ENCODE measurements at regions not wholly inside any gene's neighbourhood (a gene's known extent, or its start where the extent isn't known, plus 50 kb on each side); places are given as distances from the start of the nearest gene placed in this dataset.

DNA sequence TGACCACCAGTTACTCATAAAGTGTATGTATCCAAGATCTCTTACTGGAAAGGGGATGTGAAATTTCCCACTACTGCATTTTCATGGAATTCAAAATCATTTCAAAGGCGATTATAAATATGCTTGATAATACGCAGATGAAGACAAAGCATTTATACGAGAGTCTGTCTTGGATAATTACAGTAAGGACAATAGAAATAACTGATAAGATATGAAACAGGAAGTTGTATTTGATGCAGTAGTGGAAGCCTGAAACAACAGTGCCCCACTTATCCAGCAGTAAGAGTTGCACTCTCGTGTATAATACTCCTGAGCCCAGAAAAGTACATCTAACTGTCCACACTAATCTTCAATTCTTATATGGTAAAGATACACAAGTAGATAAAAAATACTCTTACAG, 188.7 kb upstream of the POU5F2 start:
- Histone ChIP-seq H2BK120ac (ENCODE audit: low read depth, low read length) (no peak overlapping the region), H3K27me3 (ENCODE audit: control insufficient read depth in 3 of 3, insufficient read depth in 3 of 3, low read depth in 1 of 3, low read length in 3 of 3) (no peaks in the 10 kb centered on the region), H3K79me1 (ENCODE audit: low read depth, low read length) (no peaks in the 10 kb centered on the region), H3K23ac (ENCODE audit: low read depth, low read length, poor library complexity) (no peak overlapping the region), H2BK15ac (ENCODE audit: low read length) (no peak overlapping the region), H2BK12ac (ENCODE audit: low read length) (no peak overlapping the region), H3K4me2 (ENCODE audit: insufficient read depth, low read length, poor library complexity, severe bottlenecking) (no peak overlapping the region), H3K9ac (ENCODE audit: low read depth, low read length, poor library complexity) (no peak overlapping the region), H4K91ac (ENCODE audit: low read depth, low read length, poor library complexity) (no peak overlapping the region), H3K4me1 (ENCODE audit: control insufficient read depth in 2 of 2, insufficient read depth in 1 of 2, low read depth in 1 of 2, low read length in 2 of 2) (no peaks in the 10 kb centered on the region), H3K4ac (ENCODE audit: low read length) (no peak overlapping the region), H2AFZ (ENCODE audit: low read length) (no peak overlapping the region), H3K18ac (ENCODE audit: low read length) (no peak overlapping the region), H3K9me3 (replicated peaks in 1 of 2; ENCODE audit: control insufficient read depth in 2 of 2, insufficient read depth in 1 of 2, low read depth in 1 of 2, low read length in 2 of 2) (no peaks in the 10 kb centered on the region), H3K27ac (replicated peaks; ENCODE audit: low read length) (no peak overlapping the region), H3K14ac (ENCODE audit: low read length) (no peak overlapping the region), H3K36me3 (replicated peaks in 1 of 2; ENCODE audit: control insufficient read depth in 2 of 2, insufficient read depth in 2 of 2, low read length in 2 of 2) (no peaks in the 10 kb centered on the region), H2BK5ac (ENCODE audit: low read length) (no peak overlapping the region), H2AK5ac (ENCODE audit: low read depth, low read length) (no peak overlapping the region), H4K8ac (ENCODE audit: low read depth, low read length) (no peak overlapping the region), H3K4me3 (ENCODE audit: low read length in 2 of 2) (no peak overlapping the region)
- WGBS, 2 donors (ENCODE audit: extremely low coverage in 2 of 2, insufficient read length in 2 of 2, insufficient replicate concordance in 1 of 2): no CpG with 5 or more reads among the region's 4 CpGs
- no peak for DNase-seq (ENCODE audit: low spot score)

DNA sequence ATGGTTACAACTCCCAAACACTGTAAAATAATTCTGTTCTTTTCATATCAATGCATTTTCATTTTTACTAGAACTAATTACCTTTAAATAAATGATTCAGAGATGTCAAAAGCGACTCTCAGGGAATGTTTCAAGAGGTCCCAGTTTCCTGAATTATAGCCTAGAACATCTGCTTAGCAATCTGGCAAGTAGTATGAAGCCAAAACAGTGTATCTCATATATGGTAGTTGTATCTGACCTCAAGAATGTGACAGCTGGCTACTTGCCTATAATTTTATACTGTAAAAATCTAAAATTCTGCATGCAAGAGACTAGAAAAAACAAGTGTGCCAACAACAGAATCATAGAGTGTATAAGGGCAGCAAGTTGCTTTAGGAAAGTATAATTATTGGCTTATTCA, 187.7 kb upstream of the POU5F2 start:
- Histone ChIP-seq H3K9ac (ENCODE audit: low read depth, low read length, poor library complexity) (no peak overlapping the region), H3K4me3 (ENCODE audit: low read length in 2 of 2) (no peak overlapping the region), H2BK5ac (ENCODE audit: low read length) (no peak overlapping the region), H2AK5ac (ENCODE audit: low read depth, low read length) (no peak overlapping the region), H3K23ac (ENCODE audit: low read depth, low read length, poor library complexity) (no peak overlapping the region), H3K4me2 (ENCODE audit: insufficient read depth, low read length, poor library complexity, severe bottlenecking) (no peak overlapping the region), H4K91ac (ENCODE audit: low read depth, low read length, poor library complexity) (no peak overlapping the region), H3K36me3 (replicated peaks in 1 of 2; ENCODE audit: control insufficient read depth in 2 of 2, insufficient read depth in 2 of 2, low read length in 2 of 2) (no peaks in the 10 kb centered on the region), H3K14ac (ENCODE audit: low read length) (no peak overlapping the region), H2BK15ac (ENCODE audit: low read length) (no peak overlapping the region), H3K79me1 (ENCODE audit: low read depth, low read length) (no peaks in the 10 kb centered on the region), H3K9me3 (replicated peaks in 1 of 2; ENCODE audit: control insufficient read depth in 2 of 2, insufficient read depth in 1 of 2, low read depth in 1 of 2, low read length in 2 of 2) (no peaks in the 10 kb centered on the region), H2BK120ac (ENCODE audit: low read depth, low read length) (no peak overlapping the region), H3K18ac (ENCODE audit: low read length) (no peak overlapping the region), H2BK12ac (ENCODE audit: low read length) (no peak overlapping the region), H3K27ac (replicated peaks; ENCODE audit: low read length) (no peak overlapping the region), H3K27me3 (ENCODE audit: control insufficient read depth in 3 of 3, insufficient read depth in 3 of 3, low read depth in 1 of 3, low read length in 3 of 3) (no peaks in the 10 kb centered on the region), H2AFZ (ENCODE audit: low read length) (no peak overlapping the region), H3K4me1 (ENCODE audit: control insufficient read depth in 2 of 2, insufficient read depth in 1 of 2, low read depth in 1 of 2, low read length in 2 of 2) (no peaks in the 10 kb centered on the region), H4K8ac (ENCODE audit: low read depth, low read length) (no peak overlapping the region), H3K4ac (ENCODE audit: low read length) (no peak overlapping the region)
- DNase-seq (ENCODE audit: low spot score): no peak
- WGBS, 2 donors (ENCODE audit: extremely low coverage in 2 of 2, insufficient read length in 2 of 2, insufficient replicate concordance in 1 of 2): no CpG with 5 or more reads among the region's 1 CpG

DNA sequence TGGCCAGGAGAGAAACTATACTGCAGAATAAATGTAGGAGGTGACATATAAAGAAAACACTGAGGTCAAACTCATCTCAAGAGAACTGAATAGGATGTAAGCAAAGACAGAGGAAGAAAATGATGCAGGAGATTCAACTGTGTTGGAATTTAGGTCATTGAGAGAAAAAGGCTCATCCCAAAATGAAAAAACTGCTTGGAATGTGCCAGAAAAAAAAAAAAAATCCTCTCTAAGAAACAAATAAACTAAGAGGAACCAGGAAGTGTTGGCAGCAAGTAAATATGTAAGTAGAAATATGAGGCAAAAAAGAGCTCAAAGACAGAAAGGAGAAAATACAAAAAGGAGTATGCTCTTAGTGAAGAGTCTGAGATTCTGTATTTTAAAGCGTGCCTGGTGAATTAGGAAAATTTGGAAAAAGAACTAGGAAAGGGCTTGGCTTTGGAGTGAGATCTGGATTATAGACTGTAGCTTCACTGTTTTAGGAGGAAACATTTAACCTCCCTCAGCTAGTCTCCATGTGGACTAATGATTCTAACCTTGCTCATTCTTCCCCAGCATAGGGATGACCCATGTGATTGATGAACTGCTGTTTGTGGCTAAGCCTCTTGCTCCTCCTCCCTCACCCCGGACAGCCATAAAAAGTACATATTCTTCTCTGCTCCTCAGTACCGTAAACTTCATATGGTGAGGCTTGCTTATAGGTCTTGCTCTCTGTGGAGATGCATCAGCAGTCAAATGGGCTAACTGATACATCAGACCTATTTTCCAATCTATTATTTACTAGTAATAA, 185.6 kb upstream of the POU5F2 start:
- Histone ChIP-seq H3K36me3 (replicated peaks in 1 of 2; ENCODE audit: control insufficient read depth in 2 of 2, insufficient read depth in 2 of 2, low read length in 2 of 2) (no peaks in the 10 kb centered on the region), H3K27ac (replicated peaks; ENCODE audit: low read length) (no peak overlapping the region), H3K14ac (ENCODE audit: low read length) (no peak overlapping the region), H3K9me3 (replicated peaks in 1 of 2; ENCODE audit: control insufficient read depth in 2 of 2, insufficient read depth in 1 of 2, low read depth in 1 of 2, low read length in 2 of 2) (no peaks in the 10 kb centered on the region), H3K79me1 (ENCODE audit: low read depth, low read length) (no peaks in the 10 kb centered on the region), H2BK12ac (ENCODE audit: low read length) (no peak overlapping the region), H3K9ac (ENCODE audit: low read depth, low read length, poor library complexity) (no peak overlapping the region), H4K8ac (ENCODE audit: low read depth, low read length) (no peak overlapping the region), H2AFZ (ENCODE audit: low read length) (no peak overlapping the region), H4K91ac (ENCODE audit: low read depth, low read length, poor library complexity) (no peak overlapping the region), H2BK120ac (ENCODE audit: low read depth, low read length) (no peak overlapping the region), H2BK5ac (ENCODE audit: low read length) (no peak overlapping the region), H3K4me1 (ENCODE audit: control insufficient read depth in 2 of 2, insufficient read depth in 1 of 2, low read depth in 1 of 2, low read length in 2 of 2) (no peaks in the 10 kb centered on the region), H3K4me2 (ENCODE audit: insufficient read depth, low read length, poor library complexity, severe bottlenecking) (no peak overlapping the region), H3K4ac (ENCODE audit: low read length) (no peak overlapping the region), H3K18ac (ENCODE audit: low read length) (no peak overlapping the region), H3K27me3 (ENCODE audit: control insufficient read depth in 3 of 3, insufficient read depth in 3 of 3, low read depth in 1 of 3, low read length in 3 of 3) (no peaks in the 10 kb centered on the region), H2AK5ac (ENCODE audit: low read depth, low read length) (no peak overlapping the region), H3K4me3 (ENCODE audit: low read length in 2 of 2) (no peak overlapping the region), H3K23ac (ENCODE audit: low read depth, low read length, poor library complexity) (no peak overlapping the region), H2BK15ac (ENCODE audit: low read length) (no peak overlapping the region)
- WGBS, 2 donors (ENCODE audit: extremely low coverage in 2 of 2, insufficient read length in 2 of 2, insufficient replicate concordance in 1 of 2): no CpG with 5 or more reads among the region's 3 CpGs
- no peak for DNase-seq (ENCODE audit: low spot score)

DNA sequence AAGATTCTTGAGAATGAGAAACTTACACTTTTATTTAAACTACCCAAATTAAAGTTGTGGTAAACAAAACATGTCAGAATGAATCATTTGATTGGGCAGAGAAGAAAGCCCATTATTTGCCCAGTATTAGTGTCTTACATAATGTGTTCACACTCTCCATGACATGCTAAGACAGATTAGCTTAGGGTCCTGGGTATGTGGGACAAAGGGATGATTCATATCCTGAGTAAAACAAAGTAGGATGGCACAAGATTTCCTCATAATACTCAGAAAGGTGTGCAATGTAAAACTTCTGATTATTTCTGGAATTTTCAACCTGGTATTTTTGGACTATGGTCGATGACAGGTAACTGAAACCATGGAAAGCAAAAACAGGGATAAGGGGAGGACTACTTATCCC, 183.9 kb upstream of the POU5F2 start:
- no peak overlapping the region for H3K27ac ChIP-seq (replicated peaks; ENCODE audit: low read length)
- H2BK12ac ChIP-seq (ENCODE audit: low read length): no peak overlapping the region
- H3K79me1 ChIP-seq (ENCODE audit: low read depth, low read length): no peaks in the 10 kb centered on the region
- no peaks in the 10 kb centered on the region for H3K27me3 ChIP-seq (ENCODE audit: control insufficient read depth in 3 of 3, insufficient read depth in 3 of 3, low read depth in 1 of 3, low read length in 3 of 3)
- H3K4me1 ChIP-seq (ENCODE audit: control insufficient read depth in 2 of 2, insufficient read depth in 1 of 2, low read depth in 1 of 2, low read length in 2 of 2): no peaks in the 10 kb centered on the region
- no peak overlapping the region for H3K9ac ChIP-seq (ENCODE audit: low read depth, low read length, poor library complexity)
- H2BK5ac ChIP-seq (ENCODE audit: low read length): no peak overlapping the region
- no peak overlapping the region for H3K4ac ChIP-seq (ENCODE audit: low read length)
- no peak overlapping the region for H2BK120ac ChIP-seq (ENCODE audit: low read depth, low read length)
- no peak overlapping the region for H3K4me2 ChIP-seq (ENCODE audit: insufficient read depth, low read length, poor library complexity, severe bottlenecking)
- H3K9me3 ChIP-seq (replicated peaks in 1 of 2; ENCODE audit: control insufficient read depth in 2 of 2, insufficient read depth in 1 of 2, low read depth in 1 of 2, low read length in 2 of 2): no peaks in the 10 kb centered on the region
- no peak overlapping the region for H2BK15ac ChIP-seq (ENCODE audit: low read length)
- no CpG with 5 or more reads among the region's 1 CpG for WGBS, 2 donors (ENCODE audit: extremely low coverage in 2 of 2, insufficient read length in 2 of 2, insufficient replicate concordance in 1 of 2)
- no peak overlapping the region for H4K8ac ChIP-seq (ENCODE audit: low read depth, low read length)
- no peak for DNase-seq (ENCODE audit: low spot score)
- H4K91ac ChIP-seq (ENCODE audit: low read depth, low read length, poor library complexity): no peak overlapping the region
- no peak overlapping the region for H3K4me3 ChIP-seq (ENCODE audit: low read length in 2 of 2)
- no peak overlapping the region for H3K23ac ChIP-seq (ENCODE audit: low read depth, low read length, poor library complexity)
- H3K14ac ChIP-seq (ENCODE audit: low read length): no peak overlapping the region
- H3K18ac ChIP-seq (ENCODE audit: low read length): no peak overlapping the region
- H3K36me3 ChIP-seq (replicated peaks in 1 of 2; ENCODE audit: control insufficient read depth in 2 of 2, insufficient read depth in 2 of 2, low read length in 2 of 2): no peaks in the 10 kb centered on the region
- no peak overlapping the region for H2AFZ ChIP-seq (ENCODE audit: low read length)
- H2AK5ac ChIP-seq (ENCODE audit: low read depth, low read length): no peak overlapping the region

Measured in neuronal stem cell (in vitro differentiated cells).